Spleen (tissue), 11 donors: ENCODE measurements at regions not wholly inside any gene's neighbourhood (a gene's known extent, or its start where the extent isn't known, plus 50 kb on each side); places are given as distances from the start of the nearest gene placed in this dataset.

Source experiments
- DNase-seq: peaks from one replicate; pipeline ENCODE4 v3.0.0-alpha.2; 2020
- H3K27ac ChIP-seq, 8 donors: fragments of 200-600 bp; sonication (generic) in 7 of 8; 1 replicate in 4 of 8; 2 replicates in 4 of 8; pipeline versions ENCODE4 v1.5.0 to v1.8.0; 2016 to 2021; ENCODE audit warnings: inconsistent platforms in 4 of 8, mild to moderate bottlenecking in 4 of 8, moderate library complexity in 1 of 8
- H3K27me3 ChIP-seq, 7 donors: fragments of 200-600 bp; sonication (generic) in 6 of 7; replicated peaks in 1 of 7; 1 replicate in 4 of 7; 2 replicates in 3 of 7; pipeline versions ENCODE4 v1.5.0 to v1.8.0; 2016 to 2021; ENCODE audit warnings: inconsistent platforms in 3 of 7, mild to moderate bottlenecking in 1 of 7
- H3K36me3 ChIP-seq, 6 donors: fragments of 200-600 bp; sonication (generic) in 5 of 6; 1 replicate in 4 of 6; 2 replicates in 2 of 6; pipeline versions ENCODE4 v1.5.0 to v1.8.0; 2016 to 2021; ENCODE audit warnings: inconsistent platforms in 2 of 6
- H3K4me1 ChIP-seq, 6 donors: fragments of 200-600 bp; sonication (generic) in 5 of 6; 1 replicate in 3 of 6; 2 replicates in 3 of 6; pipeline versions ENCODE4 v1.5.0 to v1.8.0; 2016 to 2021; ENCODE audit warnings: inconsistent platforms in 3 of 6
- H3K4me3 ChIP-seq, 8 donors: fragments of 200-600 bp; sonication (generic) in 7 of 8; 1 replicate in 4 of 8; 2 replicates in 4 of 8; pipeline versions ENCODE4 v1.5.0 to v1.8.0; 2016 to 2021; ENCODE audit warnings: inconsistent platforms in 4 of 8, mild to moderate bottlenecking in 4 of 8, moderate library complexity in 2 of 8
- H3K9me3 ChIP-seq, 8 donors: fragments of 200-600 bp; sonication (generic) in 7 of 8; 1 replicate in 4 of 8; 2 replicates in 4 of 8; pipeline versions ENCODE4 v1.5.0 to v1.8.0; 2016 to 2021; ENCODE audit warnings: inconsistent platforms in 4 of 8
- CTCF ChIP-seq, 11 experiments: fragments of 200-600 bp in 7 of 11; fragments of 450-650 bp in 4 of 11; sonication (generic) in 4 of 11; IDR thresholded peaks in 8 of 11; conservative IDR thresholded peaks in 3 of 11; 1 replicate in 7 of 11; 2 replicates in 4 of 11; pipeline versions ENCODE4 v1.4.0 to v1.8.0; 2016 to 2021; ENCODE audit warnings: antibody characterized with exemption in 11 of 11, inconsistent platforms in 4 of 11, mild to moderate bottlenecking in 1 of 11
- POLR2A ChIP-seq, 3 donors: fragments of 450-650 bp; IDR thresholded peaks; one replicate each; pipeline ENCODE4 v1.5.1; 2017; ENCODE audit warnings: antibody characterized with exemption in 3 of 3, mild to moderate bottlenecking in 1 of 3
- POLR2AphosphoS5 ChIP-seq, 3 donors: sonication (generic); formaldehyde crosslinking; IDR thresholded peaks; one replicate each; pipeline ENCODE4 v1.5.1; 2017; ENCODE audit warnings: antibody characterized with exemption in 3 of 3
- WGBS, 5 donors: extraction: QIAGEN DNeasy Blood & Tissue Kit in 3 of 5; methylation state at CpG; one replicate each; pipeline versions ENCODE4 v1.1.5 to v1.1.7; 2013 to 2018; 5-methylcytosine and 5-hydroxymethylcytosine counted together
- intact Hi-C: fragments of 100-400 bp; cut with DNase I; formaldehyde crosslinking; loops from one replicate; pipeline ENCODE4 v1.15.0; 2023; ENCODE audit warnings: low total_unique reads
- donor health status: healthy with polysubstance abuse.
- donor health status: DM: no; HTN: no; CAD: no; lungs with moderate emphysema.
- donor health status: DM: no; HTN: no; CAD: no.
- donor health status: Bipolar disorder and iron deficiency.
- donor health status: healthy.
- donor health status: DM: no; HTN: no; CAD: no.
- donor health status: DM: yes; HTN: yes; CAD: no.

DNA sequence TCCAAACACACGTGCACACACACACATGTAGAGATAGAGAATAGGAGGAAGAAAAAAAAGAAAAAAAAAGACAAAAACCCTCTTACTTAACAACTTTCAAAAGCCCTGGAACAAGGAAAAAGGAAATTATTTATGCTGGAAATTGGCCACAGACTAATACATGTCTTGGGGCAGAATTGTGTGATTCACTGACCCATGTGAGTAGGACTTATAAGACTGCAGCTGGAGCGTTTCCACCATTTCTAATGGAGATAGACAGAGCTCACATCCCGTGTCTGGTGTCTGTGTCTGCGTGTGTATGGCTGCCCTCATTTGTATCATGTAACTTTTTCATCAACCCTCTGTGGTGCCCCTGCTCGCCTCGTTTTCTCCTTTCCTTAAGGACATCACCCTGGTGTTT lies 99.8 kb upstream of the PDE10A start:
- no peak for TF ChIP-seq POLR2AphosphoS5 (IDR thresholded peaks at IDR 0.05)
- TF ChIP-seq CTCF (IDR thresholded peaks at IDR 0.05 in 8 of 11, conservative IDR thresholded peaks at IDR 0.05 in 3 of 11): no peak
- TF ChIP-seq POLR2A (IDR thresholded peaks at IDR 0.05): no peak
- WGBS, 5 donors: 78 to 93% (median 84%) methylated on average over 6 of the region's 6 CpGs
- intact Hi-C loops: no loop called here
- no peak for DNase-seq
- H3K4me1 ChIP-seq: peaks cover 0 to 8% (median 0%) of the 10 kb centered on the region in 6 donors
- H3K9me3 ChIP-seq: peaks cover 0 to 18% (median 10%) of the 10 kb centered on the region in 8 donors
- no peak overlapping the region for H3K4me3 ChIP-seq
- no peaks in the 10 kb centered on the region for H3K27me3 ChIP-seq
- H3K27ac ChIP-seq: no peak overlapping the region
- no peaks in the 10 kb centered on the region for H3K36me3 ChIP-seq

- 61 to 76% (median 70%) methylated on average over 2 of the region's 2 CpGs for WGBS, 5 donors
These were observed 99.1 kb upstream of the PDE10A start for GRCh38 chr6:165762125-165762524.

GRCh38 chr6:165760803-165761185 lies 97.8 kb upstream of the PDE10A start:
- DNase-seq: no peak
- Histone ChIP-seq H3K36me3 (no peaks in the 10 kb centered on the region), H3K4me3 (no peak overlapping the region), H3K4me1 (no peaks in the 10 kb centered on the region), H3K27ac (no peak overlapping the region), H3K9me3 (peaks cover 0 to 18% (median 10%) of the 10 kb centered on the region in 8 donors), H3K27me3 (no peaks in the 10 kb centered on the region)
- WGBS, 5 donors: 88 to 98% (median 93%) methylated on average over 8 of the region's 8 CpGs
- intact Hi-C loops: no loop called here
- TF ChIP-seq POLR2A (IDR thresholded peaks at IDR 0.05) (no peak), POLR2AphosphoS5 (IDR thresholded peaks at IDR 0.05) (no peak), CTCF (IDR thresholded peaks at IDR 0.05 in 8 of 11, conservative IDR thresholded peaks at IDR 0.05 in 3 of 11) (no peak)

More at GRCh38 chr6:165762125-165762524, 99.1 kb upstream of the PDE10A start:
- Histone ChIP-seq H3K27ac (no peak overlapping the region), H3K4me3 (no peak overlapping the region), H3K9me3 (peaks cover 0 to 18% (median 10%) of the 10 kb centered on the region in 8 donors), H3K36me3 (no peaks in the 10 kb centered on the region), H3K4me1 (peaks cover 0 to 8% (median 0%) of the 10 kb centered on the region in 6 donors), H3K27me3 (no peaks in the 10 kb centered on the region)
- no peak for DNase-seq
- TF ChIP-seq POLR2AphosphoS5 (IDR thresholded peaks at IDR 0.05) (no peak), CTCF (IDR thresholded peaks at IDR 0.05 in 8 of 11, conservative IDR thresholded peaks at IDR 0.05 in 3 of 11) (no peak)
- intact Hi-C loops: no loop called here

GRCh38 chr6:165760126-165760802 lies 97.2 kb upstream of the PDE10A start:
- Histone ChIP-seq H3K27me3 (no peaks in the 10 kb centered on the region), H3K4me1 (no peaks in the 10 kb centered on the region), H3K4me3 (no peak overlapping the region), H3K36me3 (no peaks in the 10 kb centered on the region), H3K9me3 (peaks cover 0 to 18% (median 10%) of the 10 kb centered on the region in 8 donors), H3K27ac (no peak overlapping the region)
- intact Hi-C loops: no loop called here
- no peak for DNase-seq
- 72 to 83% (median 79%) methylated on average over 7 of the region's 7 CpGs for WGBS, 5 donors
- TF ChIP-seq POLR2AphosphoS5 (IDR thresholded peaks at IDR 0.05): no peak
- no peak for TF ChIP-seq CTCF (IDR thresholded peaks at IDR 0.05 in 8 of 11, conservative IDR thresholded peaks at IDR 0.05 in 3 of 11)
- no peak for TF ChIP-seq POLR2A (IDR thresholded peaks at IDR 0.05)
